GM20000 (cell line): ENCODE measurements at regions not wholly inside any gene's neighbourhood (a gene's known extent, or its start where the extent isn't known, plus 50 kb on each side); places are given as distances from the start of the nearest gene placed in this dataset.
"Not testable (repeated sequence)": the region's sequence is repeated elsewhere in the genome, so short reads cannot be mapped to it uniquely, and the experiment has no call there.

Experiments used
- DNase-seq: peaks from one replicate; pipeline ENCODE4 v3.0.0; 2012; ENCODE audit warnings: low spot score
- TF ChIP-seq, protein P1 (sequence below): IDR thresholded peaks from 2 replicates; pipeline ENCODE4 v1.5.1; 2012; ENCODE audit warnings: mild to moderate bottlenecking, control low read depth; ENCODE audit errors: extremely low read depth, missing control alignments

DNA sequence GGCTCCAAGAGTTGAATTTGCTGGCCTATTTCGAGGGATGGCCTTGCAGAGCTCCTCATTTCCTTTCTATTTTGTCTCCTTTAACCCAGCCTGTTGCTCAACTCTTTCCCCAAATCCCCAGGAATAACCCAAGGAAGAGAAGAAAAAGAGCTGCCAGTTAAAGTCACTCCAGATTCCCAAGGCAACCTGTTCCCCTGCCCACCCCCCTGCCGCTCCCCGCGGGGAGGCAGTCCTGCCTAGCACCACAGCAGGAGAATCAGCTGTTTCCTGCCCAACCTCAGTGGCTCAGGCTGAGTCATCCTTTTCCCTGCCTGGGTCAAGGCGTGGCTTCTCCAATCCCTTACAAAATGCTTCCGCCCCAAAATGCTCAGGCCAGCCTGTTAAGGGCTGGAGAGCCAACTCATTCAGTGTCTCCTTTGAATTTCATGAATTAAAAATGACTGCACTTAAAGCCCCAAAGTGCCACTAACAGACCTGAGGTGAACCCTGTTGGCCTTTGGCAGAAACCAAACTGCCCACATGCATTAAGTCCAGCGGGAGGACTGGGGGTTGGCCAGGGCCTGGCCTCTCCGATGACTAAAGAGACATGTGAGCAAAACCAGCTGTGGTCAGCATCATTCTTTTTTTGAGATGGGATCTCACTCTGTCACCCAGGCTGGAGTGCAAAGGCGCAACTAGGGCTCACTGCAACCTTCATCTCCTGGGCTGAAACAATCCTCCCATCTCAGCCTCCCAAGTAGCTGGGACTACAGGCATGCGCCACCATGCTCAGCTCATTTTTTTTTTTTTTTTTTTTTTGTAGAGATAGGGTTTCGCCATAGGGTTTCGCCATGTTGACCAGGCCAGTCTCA lies 83.2 kb upstream of the KIF5B start:
- no peak for DNase-seq
- TF ChIP-seq, protein P1, sequence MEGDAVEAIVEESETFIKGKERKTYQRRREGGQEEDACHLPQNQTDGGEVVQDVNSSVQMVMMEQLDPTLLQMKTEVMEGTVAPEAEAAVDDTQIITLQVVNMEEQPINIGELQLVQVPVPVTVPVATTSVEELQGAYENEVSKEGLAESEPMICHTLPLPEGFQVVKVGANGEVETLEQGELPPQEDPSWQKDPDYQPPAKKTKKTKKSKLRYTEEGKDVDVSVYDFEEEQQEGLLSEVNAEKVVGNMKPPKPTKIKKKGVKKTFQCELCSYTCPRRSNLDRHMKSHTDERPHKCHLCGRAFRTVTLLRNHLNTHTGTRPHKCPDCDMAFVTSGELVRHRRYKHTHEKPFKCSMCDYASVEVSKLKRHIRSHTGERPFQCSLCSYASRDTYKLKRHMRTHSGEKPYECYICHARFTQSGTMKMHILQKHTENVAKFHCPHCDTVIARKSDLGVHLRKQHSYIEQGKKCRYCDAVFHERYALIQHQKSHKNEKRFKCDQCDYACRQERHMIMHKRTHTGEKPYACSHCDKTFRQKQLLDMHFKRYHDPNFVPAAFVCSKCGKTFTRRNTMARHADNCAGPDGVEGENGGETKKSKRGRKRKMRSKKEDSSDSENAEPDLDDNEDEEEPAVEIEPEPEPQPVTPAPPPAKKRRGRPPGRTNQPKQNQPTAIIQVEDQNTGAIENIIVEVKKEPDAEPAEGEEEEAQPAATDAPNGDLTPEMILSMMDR, result no peak

DNA sequence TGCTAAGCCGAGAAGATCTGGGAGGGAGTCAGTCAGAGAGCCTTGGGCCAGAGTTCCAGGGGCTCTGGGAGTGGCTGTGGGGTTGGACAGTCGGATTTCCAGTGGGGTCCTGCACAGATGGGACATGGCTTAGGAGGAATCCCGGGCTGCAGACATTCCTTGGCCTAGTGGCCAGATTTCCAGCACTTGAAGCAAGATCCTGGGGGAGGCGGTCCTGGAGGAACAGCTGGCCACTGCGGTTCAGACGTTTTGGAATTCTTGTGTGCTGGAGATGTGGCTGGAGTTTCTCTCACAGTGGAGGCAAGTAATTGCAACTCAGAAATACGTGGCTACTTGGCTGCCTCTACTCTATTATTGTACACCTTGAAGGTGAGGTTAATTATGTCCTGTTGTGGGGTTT lies 80.7 kb upstream of the KIF5B start:
- DNase-seq, result not testable (repeated sequence)

DNA sequence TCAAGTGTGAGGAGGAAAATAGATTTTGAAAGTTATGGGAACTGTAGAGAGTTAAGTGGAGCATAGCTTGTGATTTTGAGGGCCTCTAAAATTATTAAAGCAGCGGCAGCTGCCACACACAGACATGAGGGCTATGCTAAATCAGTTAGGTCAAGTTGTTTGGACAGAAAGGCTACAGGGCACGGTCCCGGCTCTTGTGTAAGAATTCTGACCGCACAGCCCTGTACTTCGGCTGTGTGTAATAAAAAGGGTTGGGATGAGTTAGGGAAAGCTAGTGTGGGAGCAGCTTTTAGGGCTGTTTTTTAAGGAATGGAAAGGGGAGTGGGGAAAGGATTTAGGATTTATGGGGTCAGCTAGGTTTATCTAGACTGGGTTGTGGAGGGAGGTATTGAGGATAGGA lies 79.6 kb upstream of the KIF5B start:
- DNase-seq, result not testable (repeated sequence)

DNA sequence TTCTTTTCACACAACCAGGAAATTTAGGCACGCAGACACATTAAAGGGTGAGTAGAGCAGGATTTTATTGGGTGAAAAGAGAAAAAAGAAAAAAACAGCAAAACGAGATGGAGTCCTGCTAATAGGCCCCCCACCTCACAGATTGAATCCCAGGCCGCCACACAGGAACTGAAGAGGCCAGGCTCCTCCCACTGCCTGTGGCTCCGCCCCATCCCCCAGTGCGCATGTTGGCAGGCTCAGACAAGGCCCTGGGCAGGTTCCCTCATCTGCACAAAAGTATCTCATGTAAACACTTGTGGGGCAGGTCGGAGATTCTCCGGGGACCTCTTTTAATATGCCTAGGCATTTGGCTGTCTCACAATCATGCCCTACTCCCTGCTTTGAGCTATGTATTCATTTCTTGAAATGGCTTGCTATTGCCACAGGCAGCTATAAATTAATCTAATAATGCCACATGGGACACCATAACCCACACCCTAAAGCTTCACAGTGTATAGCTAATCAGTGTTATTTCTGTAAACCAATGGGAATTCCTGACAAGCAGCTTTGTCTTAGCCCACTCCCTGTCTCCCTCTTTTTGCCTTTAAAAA lies 76.2 kb upstream of the KIF5B start:
- TF ChIP-seq, protein P1, result no peak
- no peak for DNase-seq

DNA sequence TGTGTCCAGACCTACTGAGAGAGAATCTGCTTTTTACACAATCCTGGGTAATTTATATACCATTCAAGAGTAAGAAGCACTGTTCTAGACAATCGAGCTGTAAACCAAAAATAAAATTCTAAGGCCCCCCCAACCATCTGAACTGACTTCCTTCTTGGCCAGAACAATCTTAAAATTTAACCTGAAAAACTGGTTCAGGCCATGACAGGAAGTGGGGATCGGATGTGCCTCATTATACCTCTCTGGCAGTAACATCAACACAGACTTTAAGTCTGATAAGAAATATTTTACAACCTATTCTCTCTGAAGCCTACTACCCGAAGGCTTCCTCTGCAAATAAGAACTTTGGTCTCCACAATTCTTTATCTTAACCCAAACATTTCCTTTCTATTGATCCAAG lies 75.2 kb upstream of the KIF5B start:
- TF ChIP-seq, protein P1, result no peak
- no peak for DNase-seq

DNA sequence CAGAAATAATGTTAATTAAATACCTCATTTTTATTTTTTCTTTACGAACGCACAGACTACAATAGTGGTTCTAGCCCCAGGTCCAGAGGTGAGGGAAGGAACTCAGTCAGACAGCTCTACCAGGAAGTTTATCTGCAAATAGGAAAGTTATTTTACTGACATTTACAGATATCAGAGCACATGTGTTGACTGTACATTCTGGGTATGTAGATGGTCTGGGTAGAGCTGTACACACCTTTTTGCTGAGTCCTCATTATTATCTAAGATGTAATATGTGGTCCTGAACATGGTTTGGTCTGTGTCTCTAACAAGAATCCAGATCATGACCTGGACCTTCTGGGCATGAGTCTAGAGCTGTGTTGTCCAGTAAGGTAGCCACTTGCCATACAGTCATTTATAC lies 74.6 kb upstream of the KIF5B start:
- DNase-seq, result no peak
- TF ChIP-seq, protein P1, result no peak

DNA sequence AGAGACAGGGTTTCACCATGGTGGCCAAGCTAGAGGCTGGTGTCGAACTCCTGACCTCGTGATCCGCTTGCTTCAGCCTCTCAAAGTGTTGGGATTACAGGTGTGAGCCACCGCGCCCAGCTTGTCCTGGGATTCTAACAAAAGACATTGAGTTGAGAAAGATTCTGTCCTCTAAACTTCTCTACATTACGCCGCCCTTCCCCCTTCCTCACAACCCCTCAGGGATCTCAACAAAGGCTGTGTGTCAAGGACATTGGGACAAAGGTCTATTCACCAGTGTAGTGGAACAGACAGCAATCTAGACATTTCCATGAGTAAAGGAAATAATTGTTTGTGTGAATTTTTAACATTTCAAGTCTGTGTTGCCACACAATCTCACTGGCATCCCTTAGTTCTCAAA lies 68.8 kb upstream of the KIF5B start:
- no peak for DNase-seq
- TF ChIP-seq, protein P1, result no peak

DNA sequence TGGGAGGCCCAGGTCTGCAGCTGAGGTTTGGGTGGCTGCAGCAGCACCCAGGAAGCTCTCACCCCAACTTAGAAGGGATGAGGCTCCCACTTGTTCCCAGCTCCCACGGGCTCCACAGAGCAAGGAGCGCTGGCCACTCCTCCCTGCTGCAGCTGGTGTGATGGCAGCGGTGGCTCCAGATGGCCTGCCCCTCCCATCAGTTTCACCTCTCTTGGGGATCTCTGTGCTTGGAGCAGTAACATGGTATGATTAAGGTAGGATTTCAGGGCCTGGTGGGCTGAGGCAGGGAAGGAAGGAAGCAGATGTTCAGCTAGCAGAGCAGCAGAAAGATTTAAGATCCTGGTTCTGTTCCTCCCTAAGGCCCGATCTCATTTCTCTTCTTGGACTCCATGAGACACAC lies 66.8 kb upstream of the KIF5B start:
- DNase-seq, result no peak
- TF ChIP-seq, protein P1, result no peak
